HG02763 (cell line): ENCODE measurements at regions not wholly inside any gene's neighbourhood (a gene's known extent, or its start where the extent isn't known, plus 50 kb on each side); places are given as distances from the start of the nearest gene placed in this dataset.
"Not testable (repeated sequence)": the region's sequence is repeated elsewhere in the genome, so short reads cannot be mapped to it uniquely, and the experiment has no call there.

Source experiments
- ATAC-seq: cut with Tn5 transposase; IDR thresholded peaks from one replicate; pipeline ENCODE4 v1.9.1; 2021; ENCODE audit warnings: mild to moderate bottlenecking, moderate library complexity; ENCODE audit not compliant: unreplicated experiment

GRCh38 chr3:103134023-103134724, 699.4 kb downstream of the ZPLD1 start:
- ATAC-seq = peak; percentile 91

GRCh38 chr3:103136621-103137020, 701.8 kb downstream of the ZPLD1 start:
- ATAC-seq = no peak

GRCh38 chr3:103137830-103138229, 703.0 kb downstream of the ZPLD1 start:
- ATAC-seq = no peak

- ATAC-seq = no peak
Measured at GRCh38 chr3:103158183-103158582, 723.4 kb downstream of the ZPLD1 start.

GRCh38 chr3:103166890-103167289, 732.1 kb downstream of the ZPLD1 start:
- no peak for ATAC-seq

- ATAC-seq = no peak
Measured at GRCh38 chr3:103167850-103168249, 733.0 kb downstream of the ZPLD1 start.

- no peak for ATAC-seq
Measured at GRCh38 chr3:103169289-103169688, 734.5 kb downstream of the ZPLD1 start.

GRCh38 chr3:103170651-103171050, 735.8 kb downstream of the ZPLD1 start:
- ATAC-seq = peak; percentile 69

- no peak for ATAC-seq
Measured at GRCh38 chr3:103173940-103174339, 739.1 kb downstream of the ZPLD1 start.

GRCh38 chr3:103181160-103181559, 746.3 kb downstream of the ZPLD1 start:
- no peak for ATAC-seq

GRCh38 chr3:103184772-103185171, 750.0 kb downstream of the ZPLD1 start:
- no peak for ATAC-seq

GRCh38 chr3:103189941-103190340, 755.1 kb downstream of the ZPLD1 start:
- ATAC-seq = no peak

- no peak for ATAC-seq
Measured at GRCh38 chr3:103195216-103195615, 760.4 kb downstream of the ZPLD1 start.

- ATAC-seq = no peak
Measured at GRCh38 chr3:103203441-103203840, 768.6 kb downstream of the ZPLD1 start.

GRCh38 chr3:103210583-103210982, 775.8 kb downstream of the ZPLD1 start:
- ATAC-seq = no peak

GRCh38 chr3:103218146-103218545, 783.3 kb downstream of the ZPLD1 start:
- ATAC-seq = peak; percentile 100

GRCh38 chr3:103218793-103219192, 784.0 kb downstream of the ZPLD1 start:
- ATAC-seq = peak; percentile 2

GRCh38 chr3:103227651-103228050, 792.8 kb downstream of the ZPLD1 start:
- no peak for ATAC-seq

- no peak for ATAC-seq
Measured at GRCh38 chr3:103247459-103247858, 812.6 kb downstream of the ZPLD1 start.

GRCh38 chr3:103254827-103255226, 820.0 kb downstream of the ZPLD1 start:
- not testable (repeated sequence) for ATAC-seq

GRCh38 chr3:103269287-103269686, 834.5 kb downstream of the ZPLD1 start:
- no peak for ATAC-seq

- no peak for ATAC-seq
Measured at GRCh38 chr3:103271575-103271974, 836.8 kb downstream of the ZPLD1 start.

GRCh38 chr3:103295974-103296570, 861.3 kb downstream of the ZPLD1 start:
- no peak for ATAC-seq
